GM19328 (cell line): ENCODE measurements at regions not wholly inside any gene's neighbourhood (a gene's known extent, or its start where the extent isn't known, plus 50 kb on each side); places are given as distances from the start of the nearest gene placed in this dataset.
"Not testable (repeated sequence)": the region's sequence is repeated elsewhere in the genome, so short reads cannot be mapped to it uniquely, and the experiment has no call there.

ENCODE experiments used
- ATAC-seq: cut with Tn5 transposase; IDR thresholded peaks from one replicate; pipeline ENCODE4 v1.9.1; 2021; ENCODE audit warnings: mild to moderate bottlenecking, moderate library complexity; ENCODE audit not compliant: unreplicated experiment

DNA sequence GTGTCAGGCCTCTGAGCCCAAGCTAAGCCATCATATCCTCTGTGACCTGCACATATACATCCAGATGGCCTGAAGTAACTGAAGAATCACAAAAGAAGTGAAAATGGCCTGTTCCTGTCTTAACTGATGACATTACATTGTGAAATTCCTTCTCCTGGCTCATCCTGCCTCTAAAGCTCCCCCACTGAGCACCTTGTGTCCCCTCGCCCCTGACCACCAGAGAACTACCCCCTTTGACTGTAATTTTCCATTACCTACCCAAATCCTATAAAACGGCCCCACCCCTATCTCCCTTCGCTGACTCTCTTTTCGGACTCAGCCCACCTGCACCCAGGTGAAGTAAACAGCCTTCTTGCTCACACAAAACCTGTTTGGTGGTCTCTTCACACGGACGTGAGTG, 1466.6 kb upstream of the GOT2 start:
- not testable (repeated sequence) for ATAC-seq

DNA sequence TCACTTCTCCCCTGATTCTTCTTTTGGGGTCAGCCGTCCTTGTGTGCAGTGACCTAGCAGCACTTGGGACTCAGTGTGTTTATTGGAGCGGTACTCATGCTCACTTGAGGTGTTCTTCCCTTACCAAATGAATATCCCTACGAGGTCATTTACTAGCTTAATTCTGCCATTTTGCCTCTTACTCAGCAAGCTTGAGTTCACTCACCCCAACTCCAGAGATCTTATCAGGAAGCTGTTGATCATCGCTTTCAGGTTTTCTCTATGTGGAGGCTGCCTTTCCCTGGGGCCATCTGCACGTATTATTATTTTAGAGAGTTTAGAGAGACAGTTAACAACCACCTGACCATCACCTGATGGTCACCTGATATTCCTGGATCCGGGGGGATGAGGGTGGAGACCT, 1466.0 kb upstream of the GOT2 start:
- ATAC-seq: no peak

DNA sequence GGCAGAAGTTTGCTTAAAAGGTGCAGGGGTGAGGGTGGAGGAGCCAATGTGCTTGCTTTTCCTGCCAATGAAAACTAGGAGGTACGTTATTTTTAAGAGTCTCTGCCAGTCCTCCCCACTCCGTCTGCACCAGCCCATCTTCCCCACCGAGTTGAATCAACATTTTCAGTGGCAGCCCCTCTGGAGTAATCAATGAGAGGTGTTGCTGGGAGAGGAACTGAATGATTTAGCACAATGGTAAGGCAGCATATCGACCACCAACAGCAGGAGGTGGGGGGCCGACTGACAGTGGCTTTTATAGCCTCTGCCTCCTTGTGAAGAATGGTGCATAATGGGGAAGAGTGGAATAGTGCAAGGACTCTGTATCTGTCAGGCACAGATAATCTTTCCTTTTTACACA, 1465.0 kb upstream of the GOT2 start:
- no peak for ATAC-seq

DNA sequence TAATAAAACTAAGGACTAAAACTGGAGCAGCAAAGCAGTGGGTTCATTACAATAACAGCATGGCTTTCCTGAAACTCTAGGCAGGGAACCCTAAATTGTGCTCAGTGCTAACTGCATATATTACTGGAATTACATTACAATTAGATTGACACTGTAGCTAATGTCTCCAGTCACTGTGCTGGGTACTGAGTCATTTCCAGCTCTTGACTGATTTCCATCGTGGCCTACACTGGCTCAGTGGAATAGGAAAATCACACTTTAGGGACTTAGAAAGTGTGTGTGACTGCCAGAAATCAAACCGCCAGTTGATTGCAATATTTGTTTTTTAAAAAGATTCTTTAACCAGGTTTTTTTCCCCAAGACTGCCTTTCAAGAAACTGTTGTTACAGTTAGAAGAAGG, 1447.4 kb upstream of the GOT2 start:
- no peak for ATAC-seq

DNA sequence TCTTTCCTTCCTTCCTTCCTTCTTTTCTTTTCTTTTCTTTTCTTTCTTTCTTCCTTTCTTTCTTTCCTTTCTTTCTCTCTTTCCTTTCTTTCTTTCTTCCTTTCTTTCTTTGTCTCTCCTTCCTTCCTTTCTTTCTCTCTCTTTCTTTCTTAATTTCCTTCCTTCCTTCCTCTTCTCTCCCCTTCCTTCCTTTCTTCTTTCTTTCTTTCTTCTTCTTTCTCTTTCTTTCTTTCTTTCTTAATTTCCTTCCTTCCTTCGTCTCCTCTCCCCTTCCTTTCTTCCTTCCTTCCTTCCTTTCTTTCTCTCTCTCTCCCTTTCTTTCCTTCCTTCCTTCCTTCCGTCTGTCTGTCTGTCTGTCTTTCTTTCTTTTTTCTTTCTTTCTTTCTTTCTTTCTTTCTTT, 1446.5 kb upstream of the GOT2 start:
- no peak for ATAC-seq

DNA sequence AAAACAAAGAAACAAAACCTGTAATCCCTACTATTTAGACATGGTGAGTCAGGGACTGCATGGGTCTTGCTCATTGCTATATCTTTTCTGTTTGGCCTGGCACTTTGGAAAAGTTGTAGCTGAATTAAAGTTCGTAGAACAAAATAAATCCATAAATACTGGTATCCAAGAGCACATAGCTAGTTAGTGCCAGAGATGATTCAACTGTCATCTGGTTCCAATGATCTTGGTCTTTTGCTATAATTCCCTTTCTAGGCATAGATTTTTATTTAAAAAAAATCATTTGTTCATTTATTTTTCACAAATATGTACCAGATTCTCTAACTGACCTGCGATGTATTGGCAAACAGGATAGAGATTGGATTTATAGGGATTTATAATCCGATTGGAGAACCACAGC, 1436.1 kb upstream of the GOT2 start:
- no peak for ATAC-seq

DNA sequence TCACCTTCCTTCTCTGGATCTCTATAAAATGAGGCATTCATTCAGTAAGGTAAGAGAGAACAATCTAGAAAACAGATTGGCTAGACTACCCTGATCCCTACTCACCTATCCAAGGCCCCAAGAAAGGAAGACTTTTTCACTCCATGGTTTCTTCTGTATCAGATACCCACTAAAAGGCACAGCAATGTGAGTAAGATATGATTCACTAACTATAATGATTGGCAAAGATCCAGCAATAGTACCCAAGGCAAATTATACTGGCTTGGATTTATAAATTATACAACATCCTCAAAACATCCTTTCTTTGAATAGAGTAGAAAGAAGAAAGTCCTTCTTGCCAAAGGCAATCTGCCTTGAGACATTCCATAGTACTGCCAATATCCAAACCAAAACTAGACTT, 1432.0 kb upstream of the GOT2 start:
- ATAC-seq: no peak

DNA sequence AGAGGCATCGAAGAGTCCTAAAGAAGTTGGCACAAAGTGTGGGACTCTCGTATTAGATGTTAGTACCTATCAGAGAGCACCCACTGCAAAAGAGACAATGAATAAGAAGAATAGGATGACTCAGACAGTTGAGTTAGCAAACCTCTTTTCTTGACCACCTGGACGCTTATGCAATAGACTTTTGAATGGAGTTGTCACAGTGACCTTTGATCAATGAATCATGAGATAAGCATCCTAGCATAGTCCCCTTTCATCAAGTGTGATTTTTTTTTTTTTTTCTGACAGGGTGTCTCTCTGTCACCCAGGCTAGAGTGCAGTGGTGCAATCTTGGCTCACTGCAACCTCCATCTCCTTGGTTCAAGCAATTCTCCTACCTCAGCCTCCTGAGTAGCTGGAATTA, 1417.9 kb upstream of the GOT2 start:
- ATAC-seq: no peak

DNA sequence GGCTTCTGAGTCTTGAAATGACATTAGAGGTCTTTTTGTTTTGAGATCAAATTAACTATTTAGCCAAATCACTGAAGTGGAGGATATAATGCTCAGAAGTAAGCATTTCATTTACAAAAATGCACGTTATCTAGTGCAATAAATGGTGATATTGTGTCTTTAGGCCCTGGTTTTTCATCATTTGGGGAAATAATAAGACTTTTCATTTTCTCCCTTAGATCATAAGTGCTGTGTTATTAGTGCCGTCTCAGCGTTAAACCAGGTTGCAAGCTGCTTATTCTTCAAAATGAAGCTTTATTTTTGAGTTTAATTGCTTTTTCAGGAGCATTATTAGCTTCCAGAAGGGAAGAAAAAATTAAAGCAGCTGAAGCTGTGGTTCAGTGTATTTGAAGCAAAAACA, 1416.8 kb upstream of the GOT2 start:
- no peak for ATAC-seq

DNA sequence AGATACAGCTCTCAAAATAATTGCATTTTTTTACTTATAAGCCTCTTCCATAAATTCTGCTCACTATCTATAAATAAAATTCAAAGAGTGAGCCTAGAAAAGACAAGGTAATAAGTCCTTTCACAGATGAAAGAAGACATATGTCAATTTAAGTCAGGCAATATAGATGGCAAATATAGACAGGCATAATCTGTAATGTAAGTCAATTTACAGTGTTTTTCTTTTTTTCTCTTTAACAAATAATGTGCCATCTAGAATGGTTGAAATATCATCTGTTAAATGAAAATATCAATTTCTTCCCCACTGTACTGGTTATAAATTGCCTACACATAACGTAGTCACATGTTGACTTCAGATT, 1409.2 kb upstream of the GOT2 start:
- no peak for ATAC-seq

DNA sequence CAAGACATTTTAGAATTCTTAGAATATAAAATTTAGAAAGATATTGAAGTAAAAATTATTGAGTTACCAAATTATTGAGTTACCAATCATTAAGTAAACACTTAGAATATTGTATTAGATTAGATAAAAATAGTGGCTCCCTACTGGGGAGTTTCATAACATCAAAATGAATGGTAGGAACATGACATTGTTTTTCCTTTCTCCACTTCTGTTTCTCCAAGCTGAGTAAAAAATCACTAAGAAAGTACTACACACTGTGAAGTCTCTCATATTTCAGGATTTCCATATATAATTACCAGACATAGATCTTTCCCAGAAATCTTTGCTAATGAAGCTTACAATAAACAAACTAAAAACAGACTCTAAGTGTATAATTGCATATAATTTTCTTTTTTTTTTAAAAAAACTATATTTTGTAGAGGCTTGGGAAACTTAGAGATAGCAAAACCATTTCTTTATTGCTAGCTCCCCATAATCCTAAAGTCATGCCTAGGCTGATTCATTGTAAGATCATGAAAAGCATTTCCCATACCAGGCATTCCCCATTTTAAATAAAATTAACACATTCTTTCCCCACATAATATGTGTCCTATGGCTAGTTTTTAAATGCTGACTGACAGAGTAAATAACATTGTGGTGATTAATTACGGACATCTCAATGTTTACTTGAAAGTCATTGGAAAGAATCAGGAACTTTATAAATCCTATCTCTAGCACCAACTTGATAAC, 1408.7 kb upstream of the GOT2 start:
- ATAC-seq: no peak

DNA sequence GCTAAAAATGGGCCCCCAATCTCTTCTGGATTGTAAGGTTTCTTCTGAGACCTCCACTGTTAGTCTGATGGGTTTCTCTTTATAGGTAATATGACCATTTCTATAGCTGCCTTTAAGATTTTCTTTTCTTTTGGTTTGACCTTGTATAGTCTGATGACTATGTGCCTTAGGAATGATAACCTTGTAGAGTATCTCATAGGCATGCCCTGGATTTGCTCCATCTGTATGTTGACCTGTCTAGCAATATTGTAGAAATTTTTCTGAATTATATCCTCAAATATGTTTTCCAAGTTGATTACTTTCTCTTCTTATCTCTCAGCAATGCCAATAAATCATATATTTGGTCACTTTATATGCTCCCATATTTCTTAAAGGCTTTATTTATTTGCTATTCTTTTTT, 1403.8 kb upstream of the GOT2 start:
- ATAC-seq: no peak

DNA sequence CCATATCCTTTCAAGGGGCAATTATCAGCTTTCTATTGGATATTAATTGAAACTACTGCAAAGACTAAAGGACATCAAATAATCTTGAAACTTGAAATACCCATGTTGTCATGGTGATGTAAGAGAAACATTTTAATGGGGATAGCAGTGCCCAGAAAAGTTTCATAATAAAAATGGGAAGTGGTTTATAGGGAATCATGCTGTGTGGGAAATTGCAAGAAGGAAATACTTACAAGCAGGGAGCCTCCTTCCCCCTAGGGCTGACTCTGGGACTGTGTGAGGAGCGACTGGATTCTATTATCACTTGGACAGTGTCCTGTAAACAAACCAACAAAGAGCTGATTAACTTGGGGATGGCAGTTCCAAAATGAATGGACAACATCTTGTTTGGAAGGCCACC, 1393.1 kb upstream of the GOT2 start:
- no peak for ATAC-seq

DNA sequence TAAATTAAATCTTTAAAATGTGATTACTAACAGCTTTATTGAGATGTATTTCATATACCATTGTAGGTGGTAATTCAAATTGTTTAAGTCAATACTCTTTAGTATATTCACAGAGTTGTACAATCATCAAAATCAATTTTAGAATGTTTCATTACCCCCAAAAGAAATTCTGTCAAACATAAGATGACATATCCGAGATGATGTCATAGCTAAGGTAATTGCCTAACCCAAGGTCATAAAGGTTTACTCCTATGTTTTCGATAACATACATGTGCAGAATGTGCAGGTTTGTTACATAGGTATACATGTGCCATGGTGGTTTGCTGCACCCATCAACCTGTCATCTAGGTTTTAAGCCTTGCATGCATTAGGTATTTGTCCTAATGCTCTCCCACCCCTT, 1392.0 kb upstream of the GOT2 start:
- not testable (repeated sequence) for ATAC-seq

DNA sequence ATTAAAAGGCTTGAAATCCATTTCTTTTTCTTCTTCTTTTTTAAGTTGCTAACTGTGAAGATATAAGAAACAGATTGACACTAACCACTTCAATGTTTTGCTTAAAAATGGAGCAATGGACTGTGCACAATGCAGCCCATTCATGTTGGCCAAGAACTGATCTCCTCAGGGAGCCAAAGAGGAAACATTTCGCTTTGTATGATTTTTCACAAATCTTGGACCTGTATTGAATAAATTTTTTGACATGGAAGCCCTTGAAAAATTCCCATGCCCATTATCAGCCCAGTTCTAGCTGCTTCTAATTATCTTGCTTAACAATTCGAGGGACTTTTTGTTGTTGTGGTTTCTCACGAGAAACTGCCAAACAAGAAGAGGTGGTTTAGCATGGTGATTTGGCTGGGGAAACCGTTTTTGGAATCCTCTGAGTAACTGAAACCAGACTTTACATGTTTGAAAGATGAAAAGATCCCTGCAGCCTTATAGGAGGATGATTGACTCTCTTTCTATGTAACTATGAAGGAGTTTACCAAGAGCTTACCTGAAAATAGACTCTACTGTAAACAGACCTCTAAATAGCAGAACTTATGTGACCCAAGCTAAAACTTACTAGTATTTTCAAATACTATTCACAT, 1389.4 kb upstream of the GOT2 start:
- no peak for ATAC-seq

DNA sequence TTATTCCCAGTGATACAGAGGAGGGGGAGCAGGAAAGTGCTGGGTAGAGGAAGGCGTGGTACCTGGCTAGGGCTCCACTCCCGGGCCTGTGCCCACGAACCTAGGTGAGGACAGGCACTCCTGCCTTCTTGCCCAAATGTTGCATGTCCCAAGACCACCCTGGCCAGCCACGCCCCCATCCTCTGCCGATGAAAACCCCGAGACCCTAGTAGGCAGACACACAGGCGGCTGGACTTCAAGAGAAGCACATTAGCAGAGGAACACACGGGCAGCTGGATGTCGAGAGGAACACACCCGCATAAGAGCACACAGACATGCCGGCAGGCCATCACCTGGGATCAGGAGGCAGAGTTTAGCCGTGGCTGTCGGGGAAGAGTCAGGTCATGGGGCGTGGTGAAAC, 1386.5 kb upstream of the GOT2 start:
- no peak for ATAC-seq

DNA sequence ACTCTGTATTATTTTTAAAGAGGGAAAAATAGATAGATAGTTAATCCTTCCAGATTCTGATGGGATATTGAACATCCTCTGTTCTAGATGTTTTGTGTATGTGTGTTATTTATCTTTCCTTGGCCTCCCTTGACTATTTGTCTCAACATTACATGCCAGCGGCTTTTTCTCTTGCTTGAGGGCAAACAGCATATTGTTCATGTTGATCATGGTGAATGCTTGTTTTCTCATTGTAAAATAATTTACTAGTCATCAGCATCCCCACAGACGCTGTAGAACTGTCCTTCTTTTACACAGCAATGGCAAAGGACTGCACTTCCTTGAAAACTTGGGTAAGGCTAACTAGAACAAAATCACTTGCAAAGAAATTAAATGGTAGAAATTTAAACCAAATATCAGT, 1376.4 kb upstream of the GOT2 start:
- ATAC-seq: no peak

DNA sequence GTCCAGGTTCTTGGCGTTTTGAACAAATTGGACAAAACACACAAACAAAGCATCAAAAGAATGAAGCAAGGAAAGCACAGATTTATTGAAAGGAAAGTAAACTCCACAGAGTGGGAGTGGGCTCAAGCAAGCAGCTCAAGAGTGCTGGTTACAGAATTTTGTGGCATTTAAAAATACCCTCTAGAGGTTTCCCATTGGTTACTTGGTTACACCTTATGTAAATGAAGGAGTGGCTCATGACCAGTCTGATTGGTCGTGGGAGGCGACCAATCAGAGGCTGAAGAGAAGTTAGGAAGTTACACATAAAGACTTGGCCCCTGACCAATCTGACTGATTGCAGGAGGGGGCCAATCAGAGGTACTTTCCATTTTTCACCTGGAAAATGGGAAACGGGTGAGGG, 1373.8 kb upstream of the GOT2 start:
- no peak for ATAC-seq

DNA sequence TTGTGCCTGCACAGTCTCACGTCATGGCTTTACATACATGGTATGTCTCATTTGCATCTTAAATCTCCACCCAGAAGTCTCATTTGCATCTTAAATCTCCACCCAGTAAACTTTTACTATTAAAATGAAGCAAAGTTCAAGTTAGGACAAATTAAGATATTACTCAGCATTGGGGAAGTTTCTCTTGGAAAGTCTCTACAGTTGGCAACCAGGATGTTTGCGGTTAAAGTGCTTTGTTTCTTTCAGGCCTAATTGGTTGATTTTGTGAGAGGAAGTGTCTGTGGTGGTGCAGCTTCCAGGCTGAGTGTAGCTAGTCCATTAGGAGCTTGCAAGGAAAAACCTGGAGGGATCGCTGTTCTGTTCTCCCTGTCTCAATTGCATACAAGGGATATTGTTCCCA, 1373.3 kb upstream of the GOT2 start:
- ATAC-seq: no peak

DNA sequence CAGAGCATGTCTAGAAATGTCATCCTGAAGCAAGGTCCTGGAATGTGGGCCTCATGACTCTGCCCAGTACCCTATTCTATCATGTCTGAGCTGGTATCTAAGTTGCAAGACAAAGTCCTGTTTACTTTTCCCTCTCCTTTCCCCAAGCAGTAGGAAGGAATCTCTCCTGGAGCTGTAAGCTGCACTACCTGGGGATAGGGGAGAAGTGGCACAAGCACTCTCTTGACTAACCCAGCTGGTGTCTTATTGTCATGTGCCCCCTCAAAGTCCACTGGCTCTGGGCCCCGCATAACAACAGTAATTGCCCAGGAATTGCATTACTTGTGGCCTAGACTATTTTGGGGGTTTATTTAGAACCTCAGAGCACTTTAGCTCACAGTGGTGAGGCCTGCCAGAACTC, 1366.3 kb upstream of the GOT2 start:
- ATAC-seq: no peak

DNA sequence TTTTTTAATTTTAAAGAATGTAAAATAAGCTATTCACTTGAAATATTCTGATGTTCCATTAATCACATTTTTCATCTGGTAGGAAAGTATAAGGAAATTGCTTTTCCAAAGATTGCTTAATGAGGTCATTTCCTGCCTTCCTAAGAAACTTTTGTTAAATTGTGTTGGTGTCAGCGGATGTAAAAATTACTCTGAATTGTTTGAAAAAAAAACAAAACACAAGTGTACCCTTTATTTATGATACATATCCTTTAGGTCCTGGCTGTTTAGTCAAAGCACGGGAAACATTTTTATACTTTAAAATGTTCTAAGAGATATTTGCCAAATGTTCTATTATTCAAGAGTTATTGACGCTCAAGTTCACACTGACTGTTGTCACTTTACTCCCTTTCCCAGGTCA, 1357.4 kb upstream of the GOT2 start:
- ATAC-seq: no peak

DNA sequence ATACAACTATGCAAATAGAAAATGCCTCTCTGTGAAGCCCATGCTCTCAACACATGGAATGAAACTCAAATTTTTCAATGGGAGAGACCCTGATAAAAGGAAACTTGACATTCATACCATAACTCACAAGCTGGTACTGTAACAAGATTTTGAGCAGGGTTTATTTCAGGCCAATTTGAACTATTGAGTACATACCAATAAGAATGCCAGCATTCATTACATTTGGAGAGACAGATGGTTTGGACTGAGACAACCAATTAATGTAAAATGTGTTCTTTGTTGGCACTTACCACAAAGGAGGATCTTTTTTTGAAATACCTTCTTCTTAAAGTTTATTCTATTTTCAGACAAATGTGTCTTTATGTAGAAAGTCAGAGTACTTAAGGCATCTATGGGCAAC, 1357.0 kb upstream of the GOT2 start:
- no peak for ATAC-seq

DNA sequence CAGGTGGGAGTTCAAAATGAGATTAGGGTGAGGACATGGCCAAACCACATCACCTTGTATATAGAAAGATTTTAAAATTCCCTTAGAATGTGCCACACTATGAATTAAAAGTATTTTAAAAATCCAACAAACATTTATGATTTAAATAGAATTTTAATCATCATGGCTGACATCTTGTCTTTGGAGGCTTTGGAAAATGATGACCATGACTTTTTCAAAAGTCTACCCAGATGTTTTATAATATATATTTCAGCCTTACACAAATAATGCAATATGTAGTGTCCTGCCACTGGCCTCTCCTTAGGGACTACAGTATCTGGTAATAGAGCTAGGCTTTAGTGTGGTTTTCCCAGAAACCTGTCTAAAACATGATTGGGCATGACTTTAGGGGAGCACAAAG, 1353.4 kb upstream of the GOT2 start:
- ATAC-seq: no peak
